GM18499 (cell line): ENCODE measurements at regions not wholly inside any gene's neighbourhood (a gene's known extent, or its start where the extent isn't known, plus 50 kb on each side); places are given as distances from the start of the nearest gene placed in this dataset.

Experiments used
- ATAC-seq: cut with Tn5 transposase; IDR thresholded peaks from one replicate; pipeline ENCODE4 v1.9.1; 2021; ENCODE audit warnings: moderate number of reproducible peaks; ENCODE audit not compliant: insufficient read depth, unreplicated experiment

DNA sequence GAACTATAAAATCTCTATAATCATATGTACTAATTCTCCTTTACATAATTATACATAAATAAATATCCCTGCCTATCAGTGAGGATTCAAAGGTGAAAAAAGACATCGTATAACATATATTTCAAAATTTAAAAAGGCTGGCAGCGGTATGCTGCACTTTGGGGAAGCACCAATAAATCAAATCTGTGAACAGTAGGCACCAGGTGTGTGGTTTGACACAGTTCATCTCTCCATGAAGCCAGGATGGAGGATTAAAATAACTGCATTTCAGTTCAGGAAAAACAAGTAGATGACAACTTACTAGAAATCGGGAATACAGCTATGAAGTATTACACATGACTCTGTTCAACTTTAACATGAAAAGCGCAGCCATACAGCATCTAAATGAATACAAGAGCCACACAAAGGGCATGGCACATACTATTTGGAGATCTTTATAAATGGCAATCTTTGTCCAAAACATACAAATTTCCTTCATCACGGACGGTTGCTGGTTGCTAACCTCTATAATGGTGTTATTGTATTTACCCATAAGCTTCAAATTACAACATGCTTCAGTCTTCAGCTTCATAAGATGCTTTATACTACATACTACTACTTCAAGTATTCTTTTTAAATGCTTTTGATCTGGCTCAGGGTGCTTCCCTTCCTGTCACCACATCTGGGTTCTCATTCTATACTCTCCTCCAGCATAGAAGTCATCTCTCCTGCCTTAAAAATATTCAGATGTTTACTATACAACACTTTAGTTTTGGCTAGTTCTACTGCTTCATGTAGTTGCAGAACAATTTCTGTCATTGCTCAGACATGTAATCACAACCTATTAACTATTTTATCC lies 128.7 kb downstream of the KLF12 start:
- no peak for ATAC-seq

DNA sequence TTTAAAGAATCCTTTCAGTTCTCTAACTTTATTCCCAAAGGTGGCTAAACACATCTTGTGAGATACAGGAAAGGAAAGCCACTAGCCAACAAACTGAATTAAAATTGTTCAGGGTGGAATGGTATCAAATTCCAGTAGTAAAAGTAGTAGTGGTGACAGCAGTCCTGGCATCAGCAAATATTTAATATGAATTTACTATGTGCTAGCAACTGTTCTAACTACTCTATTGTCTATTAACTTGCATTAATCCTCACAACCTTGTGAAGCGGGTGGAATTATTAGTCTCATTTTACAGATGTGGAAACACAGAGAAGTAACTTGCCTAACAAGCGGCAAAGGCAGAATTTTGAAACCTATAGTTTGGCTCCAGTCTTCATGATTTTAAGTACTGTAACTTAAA lies 130.1 kb downstream of the KLF12 start:
- no peak for ATAC-seq

DNA sequence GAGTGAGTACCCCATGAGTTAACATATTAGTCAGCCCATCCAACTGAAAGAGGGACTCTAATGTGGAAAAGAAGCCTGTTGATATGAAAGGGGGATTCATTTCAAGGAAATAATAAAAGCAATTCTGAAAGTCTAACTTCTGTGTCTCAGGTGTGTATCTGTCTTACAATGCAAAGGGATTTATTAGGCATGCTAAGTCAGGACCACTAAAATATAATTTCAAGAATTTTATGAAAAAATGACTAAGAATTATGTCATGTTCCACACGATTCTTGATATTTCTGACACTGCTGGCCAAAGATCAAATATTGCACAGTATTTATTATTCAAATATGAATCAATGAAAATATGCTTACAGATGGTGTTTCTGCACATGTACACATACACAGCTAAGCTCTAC lies 130.8 kb downstream of the KLF12 start:
- ATAC-seq = no peak

DNA sequence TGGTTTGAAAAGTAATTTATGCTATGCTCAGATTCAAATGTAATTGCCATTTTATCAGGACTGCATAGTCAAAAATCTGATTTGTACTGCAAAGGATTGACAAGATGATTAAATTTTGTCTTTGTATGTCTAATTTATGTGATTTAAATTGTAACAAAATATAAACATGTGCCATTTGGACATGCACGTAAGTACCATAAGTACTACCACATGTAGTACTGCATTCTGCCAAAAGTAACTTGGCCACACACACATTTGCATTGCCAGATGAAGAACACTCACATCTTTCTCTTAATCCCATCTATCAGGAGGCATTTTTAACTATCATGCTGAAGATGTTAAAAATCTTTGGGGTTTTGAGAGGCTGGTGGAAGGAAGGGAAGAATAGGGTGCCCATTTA lies 133.3 kb downstream of the KLF12 start:
- ATAC-seq = no peak

DNA sequence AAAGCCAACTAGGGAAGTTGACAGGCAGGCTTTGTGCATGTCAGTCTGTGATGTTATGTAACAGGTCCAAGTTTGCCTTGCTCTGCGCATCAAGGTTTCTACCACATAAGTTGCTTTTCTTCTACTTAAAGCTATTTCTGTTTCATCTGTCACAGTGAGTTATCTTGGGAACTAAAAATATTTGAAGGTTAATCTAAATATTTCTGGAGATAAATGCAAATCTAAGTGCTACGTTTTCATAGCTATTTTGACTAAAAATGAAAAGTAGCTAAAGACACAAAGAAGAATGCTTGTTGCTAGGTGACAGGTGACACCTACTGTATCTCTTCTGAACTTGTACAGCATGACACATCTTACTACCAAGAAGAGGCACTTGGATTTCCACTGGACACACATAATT lies 135.6 kb downstream of the KLF12 start:
- peak; percentile 78 for ATAC-seq

DNA sequence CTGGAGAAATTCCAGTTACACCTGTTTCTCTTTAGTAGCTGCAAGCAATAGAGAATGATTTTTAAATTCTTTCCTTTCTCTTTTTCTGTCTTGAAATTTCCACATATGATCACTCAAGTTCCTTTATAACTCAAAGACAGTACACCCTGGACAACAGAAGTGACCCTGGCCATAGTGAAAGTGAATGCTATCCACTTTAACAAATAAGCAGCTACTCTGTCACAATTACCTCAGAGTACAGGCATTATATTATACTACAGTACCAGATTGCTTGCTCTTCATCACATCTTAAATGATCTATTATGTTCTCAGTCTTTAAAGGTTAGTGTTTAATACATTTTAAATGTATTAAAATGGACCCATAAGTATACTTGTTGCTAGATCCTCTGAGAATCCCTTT lies 136.2 kb downstream of the KLF12 start:
- ATAC-seq = no peak

DNA sequence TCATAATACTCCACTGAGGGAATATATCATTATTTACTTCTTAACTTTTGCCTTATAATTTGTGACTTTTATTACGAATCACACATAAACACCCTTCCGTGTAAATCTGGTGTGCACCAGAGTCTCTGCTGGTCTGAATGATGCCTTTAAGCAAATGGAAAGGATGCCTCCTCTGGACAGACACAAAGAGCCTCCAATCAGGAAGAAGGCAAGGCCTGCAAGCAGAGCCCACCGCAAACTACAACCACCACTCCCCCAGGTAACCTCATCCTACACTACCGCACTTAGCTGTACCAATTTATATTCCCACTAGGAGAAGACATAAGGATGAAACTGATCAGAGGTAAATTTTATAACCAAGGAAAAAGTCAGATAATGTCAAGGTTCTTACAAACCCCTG lies 137.6 kb downstream of the KLF12 start:
- ATAC-seq = no peak

DNA sequence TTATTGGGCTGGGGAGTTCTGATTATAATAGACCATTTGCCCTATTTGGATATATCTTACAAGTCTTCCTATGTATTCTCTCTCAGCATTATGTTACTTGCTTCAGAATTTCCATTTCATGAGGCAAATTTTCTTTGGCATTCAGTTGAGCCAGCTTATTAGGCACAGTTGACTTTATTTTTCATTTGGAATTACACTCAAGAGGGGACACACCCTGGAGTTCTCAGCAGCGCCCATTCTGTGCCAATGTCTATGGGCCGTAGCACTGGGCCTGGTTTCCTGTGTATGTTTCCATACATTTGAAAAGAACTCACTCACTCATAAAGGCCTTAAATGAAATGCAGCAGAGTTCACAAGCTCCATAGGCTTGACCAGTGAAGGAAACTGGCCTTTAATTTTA lies 138.5 kb downstream of the KLF12 start:
- ATAC-seq = no peak

DNA sequence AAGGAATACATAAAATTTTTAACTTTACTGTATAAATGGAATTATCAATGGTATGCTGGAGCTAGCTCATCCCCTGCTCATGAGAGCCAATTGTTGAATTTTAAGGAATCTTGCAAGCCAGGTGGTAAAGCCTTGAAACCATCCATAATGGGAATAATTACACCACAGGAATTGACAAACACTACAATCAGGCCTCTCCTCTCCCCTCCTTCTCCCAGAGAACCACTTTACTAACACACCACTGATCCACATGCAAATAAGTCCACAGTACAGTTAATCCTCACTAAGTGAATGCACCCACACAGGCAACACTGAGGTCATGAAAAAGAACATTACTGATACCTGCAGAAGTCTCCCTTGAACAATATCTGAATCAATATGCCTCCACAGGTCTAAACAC lies 140.5 kb downstream of the KLF12 start:
- ATAC-seq = no peak

DNA sequence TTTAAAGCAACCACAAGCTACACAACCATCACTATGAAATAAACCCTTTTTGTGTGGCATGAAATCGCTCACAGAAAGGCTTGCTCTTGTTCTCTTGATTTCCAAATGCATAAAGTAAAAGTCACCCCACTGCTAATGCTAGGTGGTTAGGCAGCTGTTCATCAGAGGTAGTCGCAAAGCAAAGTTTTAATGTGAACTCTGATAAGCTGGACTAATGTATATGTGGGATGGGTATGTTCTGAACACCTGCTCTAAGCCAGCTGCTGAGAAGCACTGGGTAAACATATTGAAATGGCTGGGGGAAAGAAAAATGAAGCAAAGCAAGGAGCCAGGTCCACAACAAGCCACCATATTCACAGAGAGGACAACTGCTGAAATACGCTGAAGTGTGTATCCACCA lies 142.3 kb downstream of the KLF12 start:
- ATAC-seq = no peak

DNA sequence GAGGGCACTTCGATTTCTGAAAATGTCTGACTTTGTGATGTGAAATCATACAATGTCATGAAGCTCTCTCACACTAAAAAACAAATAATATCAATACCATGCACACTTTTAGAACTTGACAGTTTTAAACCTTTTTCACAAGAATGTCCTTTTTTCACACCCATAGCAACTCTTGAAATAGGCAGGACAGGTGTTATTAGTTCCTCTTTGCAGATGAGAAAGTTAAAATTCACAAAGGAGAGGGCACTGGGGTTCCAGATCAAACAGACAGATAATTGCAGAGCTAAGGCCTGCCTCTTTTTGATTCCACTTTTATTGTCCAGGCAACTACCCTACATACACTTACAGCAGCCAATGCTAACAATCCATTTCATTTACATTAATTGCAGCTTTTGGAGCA lies 142.8 kb downstream of the KLF12 start:
- ATAC-seq = no peak

DNA sequence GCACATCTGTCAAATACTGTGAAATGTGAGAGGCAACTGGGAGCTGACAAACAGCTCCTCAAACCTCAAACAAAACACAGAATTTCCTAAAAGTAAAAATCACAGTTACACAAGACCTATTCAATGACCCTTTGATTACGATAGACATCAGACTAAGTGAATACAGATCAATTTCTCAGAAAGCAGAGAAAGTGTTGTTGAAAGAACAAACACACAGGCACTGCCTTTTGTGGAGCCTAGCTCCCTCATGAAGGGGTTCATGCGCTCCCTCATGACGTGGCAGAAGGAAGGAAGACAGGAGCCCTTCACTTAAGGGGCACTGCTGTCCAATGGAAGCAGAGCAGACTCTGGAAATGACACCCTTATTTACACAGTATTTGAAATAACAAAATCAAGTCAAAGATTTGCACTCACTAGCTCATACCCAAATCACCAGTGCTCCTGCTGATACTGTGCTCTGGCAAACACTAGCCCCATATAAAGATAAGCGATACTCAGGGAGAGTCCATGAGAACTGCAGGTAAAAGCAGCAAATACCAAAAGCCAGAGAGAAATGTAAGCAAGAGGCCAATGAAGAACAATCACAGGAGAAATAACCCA lies 144.9 kb downstream of the KLF12 start:
- ATAC-seq = no peak

DNA sequence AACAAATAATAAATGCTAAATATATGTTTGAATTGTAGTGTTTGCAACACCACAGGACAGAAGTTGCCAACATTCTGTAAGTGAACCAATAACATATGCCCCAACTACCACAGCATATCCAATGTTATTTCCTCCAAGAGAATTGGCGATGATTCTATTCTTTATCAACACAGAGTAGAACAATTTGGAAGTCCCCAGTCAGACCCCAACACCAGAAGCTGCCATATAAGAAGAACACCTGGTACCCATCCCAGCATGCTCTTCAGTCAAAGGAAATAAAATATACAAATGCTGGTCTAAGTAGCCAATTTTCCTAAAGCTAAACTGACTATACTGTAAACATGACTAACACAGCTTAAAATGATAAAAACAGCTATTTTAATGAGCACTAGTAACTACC lies 145.7 kb downstream of the KLF12 start:
- ATAC-seq = no peak

DNA sequence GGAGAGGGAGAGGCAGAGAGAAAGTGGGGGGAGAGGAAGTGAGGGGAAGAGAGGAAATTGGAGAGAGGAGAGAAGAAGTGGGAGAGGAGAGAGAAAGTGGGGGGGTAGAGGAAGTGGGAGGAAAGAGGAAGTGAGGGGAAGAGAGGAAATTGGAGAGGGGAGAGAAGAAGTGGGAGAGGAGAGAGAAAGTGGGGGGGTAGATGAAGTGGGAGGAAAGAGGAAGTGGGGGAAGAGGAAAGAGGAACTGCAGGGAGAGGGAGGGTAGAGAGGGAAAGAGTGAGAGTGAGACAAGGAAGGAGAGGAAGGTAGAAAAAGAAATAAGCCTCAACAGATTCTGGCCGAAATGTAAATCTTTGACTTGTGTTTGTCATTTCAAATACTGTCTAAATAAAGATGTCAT lies 146.6 kb downstream of the KLF12 start:
- ATAC-seq = no peak

DNA sequence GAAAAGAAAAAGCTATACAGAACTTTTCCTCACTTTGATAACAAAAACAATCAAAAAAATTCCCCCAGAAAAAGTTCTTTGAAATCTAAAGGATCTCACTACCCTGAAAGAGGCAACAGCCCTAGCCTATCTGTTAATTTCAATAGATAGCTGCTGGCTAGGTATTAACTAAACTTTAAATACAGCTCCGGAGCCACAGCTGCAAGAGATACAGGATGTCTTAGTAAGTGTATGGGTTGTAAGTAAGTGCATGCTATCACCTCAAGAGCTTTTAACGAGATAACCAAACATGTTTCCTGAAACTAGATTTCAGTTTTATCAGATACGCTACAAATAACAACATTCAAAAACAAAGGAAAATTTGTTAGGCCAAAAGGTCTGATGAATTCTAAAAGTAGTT lies 148.4 kb downstream of the KLF12 start:
- no peak for ATAC-seq

DNA sequence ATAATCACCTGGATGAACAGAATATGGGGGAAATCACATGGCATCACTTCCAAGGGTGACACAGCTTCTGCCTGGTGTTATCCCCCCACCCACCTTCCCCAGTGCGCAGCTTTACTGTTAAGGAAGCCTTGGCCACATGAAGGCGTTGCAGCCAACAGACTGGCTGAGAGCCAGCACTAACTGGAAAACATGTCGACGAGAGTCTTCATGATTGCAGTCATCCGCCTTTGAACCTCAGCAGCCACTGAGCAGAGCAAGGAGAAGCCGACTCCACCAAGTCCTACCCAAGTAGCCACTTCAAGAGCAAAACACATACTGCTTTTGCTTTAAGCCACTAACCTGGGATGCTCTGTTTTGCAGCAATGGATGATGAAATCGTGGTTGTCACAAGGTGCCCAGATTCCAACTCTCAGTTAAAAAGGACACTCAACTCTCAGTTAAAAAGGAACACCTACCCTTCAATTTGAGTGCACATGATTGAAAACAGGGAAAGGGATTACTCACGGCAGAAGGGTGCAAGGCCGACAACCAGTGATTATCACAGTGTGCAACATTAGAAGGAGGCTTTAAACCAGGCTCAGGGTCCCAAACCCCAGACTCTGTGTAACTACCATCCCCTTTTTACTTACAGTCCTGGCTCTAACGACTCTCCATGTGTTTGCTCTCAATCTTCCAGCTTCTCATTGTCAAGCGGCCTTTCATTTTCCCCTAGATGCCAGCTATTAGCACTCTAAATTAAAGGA lies 149.1 kb downstream of the KLF12 start:
- ATAC-seq = no peak

DNA sequence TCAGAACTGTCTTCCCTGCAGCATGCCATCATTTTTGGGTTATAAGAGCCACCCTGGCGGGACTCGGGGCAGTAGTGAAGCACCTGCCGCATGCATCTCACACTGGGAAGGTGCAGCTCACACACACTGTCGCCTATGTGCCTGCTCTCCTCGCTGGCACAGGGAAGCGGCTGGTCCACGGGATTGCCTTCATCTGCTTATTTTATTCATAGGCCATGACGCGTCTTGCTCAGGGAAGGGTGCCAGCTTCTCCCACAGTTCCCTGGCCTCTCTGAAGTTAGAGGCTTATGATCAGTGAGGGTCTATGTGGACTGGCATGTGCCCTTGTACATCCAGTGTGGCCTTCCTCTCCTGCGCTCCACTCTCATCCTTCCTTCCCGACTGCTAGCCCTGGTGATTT lies 150.0 kb downstream of the KLF12 start:
- no peak for ATAC-seq

DNA sequence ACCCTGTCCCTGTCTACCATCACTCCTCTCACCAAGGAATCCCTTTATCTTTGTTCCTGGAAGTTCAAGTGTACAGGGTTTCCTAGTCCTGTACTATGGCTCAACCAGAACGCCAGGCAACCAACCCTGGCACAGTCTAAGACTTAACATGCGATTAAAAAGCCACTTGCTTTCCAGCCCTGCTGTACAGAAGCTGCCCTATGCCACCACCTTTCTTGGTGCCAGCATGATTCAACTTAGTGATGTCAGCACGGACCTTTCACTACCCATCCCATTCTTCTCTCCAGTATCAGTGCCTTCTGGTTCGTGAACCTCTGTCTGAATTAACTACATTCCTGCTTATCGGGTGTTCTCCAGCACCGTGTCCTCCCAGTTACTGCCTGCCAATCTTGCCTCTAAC lies 151.1 kb downstream of the KLF12 start:
- ATAC-seq = no peak

DNA sequence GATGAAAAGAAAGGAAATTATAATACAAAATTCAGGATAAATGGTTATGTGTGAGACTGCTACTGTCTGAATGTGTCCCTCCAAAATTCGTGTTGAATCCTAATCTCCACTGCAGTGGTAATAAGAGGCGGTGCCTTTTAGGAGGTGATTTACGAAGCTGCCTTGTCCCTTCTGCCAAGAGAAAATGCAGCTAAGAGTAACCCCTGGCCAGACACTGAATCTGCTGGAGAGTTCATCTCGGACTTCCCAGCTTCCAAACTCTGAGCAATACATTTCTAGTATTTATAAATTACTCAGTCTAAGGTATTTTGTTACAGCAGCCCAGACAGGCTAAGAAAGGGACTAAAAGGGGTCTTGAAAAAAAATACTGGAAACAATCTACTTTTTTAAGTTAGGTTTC lies 152.6 kb downstream of the KLF12 start:
- no peak for ATAC-seq

DNA sequence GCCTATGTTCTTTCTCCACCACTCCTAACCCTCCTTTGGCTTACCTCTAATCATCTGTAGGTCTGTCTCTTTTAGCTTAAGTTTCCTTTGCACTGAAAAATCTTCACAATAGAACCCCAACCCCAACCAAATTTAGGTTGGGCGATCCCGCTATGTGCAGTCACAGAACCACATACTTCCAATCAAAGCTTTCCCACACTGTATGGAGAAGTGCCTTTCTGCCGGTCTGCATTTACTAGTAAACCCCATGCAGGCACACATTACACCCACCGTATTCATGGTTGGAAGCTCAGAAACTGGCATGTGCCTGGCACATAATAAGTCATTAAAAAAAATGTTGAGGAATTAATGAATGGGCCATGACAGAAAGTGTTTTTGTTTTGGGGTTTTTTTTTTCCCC lies 158.4 kb downstream of the KLF12 start:
- ATAC-seq = no peak

DNA sequence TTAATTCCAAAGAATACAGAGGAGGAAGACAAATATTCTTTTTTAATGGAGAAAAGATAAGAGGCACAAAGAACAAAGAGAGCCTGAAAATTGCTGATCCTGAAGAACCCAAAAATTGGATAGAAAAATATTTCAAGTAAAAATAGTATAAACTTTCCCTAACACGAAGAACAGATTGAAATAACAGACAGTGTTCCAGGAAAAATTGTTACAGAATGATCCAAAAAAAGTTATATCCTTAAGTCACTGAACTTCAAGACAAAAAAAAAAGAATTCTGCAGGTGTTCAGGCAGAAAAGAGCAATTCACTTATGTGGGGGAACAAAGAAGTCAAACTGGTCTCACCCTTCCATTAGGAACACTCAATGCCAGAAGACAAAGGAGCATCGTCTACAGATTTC lies 160.2 kb downstream of the KLF12 start:
- ATAC-seq = no peak

DNA sequence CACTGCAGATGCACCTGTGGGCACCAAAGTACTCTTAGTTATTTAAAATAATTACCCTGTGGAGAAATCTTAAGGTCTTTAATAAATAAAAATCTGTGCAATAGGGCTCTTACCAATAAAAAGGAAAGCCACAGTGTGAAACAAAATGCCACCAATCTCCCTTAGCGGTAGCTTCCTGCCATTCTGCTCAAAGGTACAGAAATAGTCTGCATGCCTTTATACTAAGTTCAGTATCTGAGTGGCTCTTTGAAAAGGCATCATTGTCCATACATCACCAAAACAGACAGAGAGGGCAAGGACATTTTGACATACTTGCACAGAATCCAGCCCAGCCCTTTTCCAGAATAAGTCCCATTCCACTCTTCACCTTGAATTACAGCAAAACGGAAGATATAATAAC lies 161.0 kb downstream of the KLF12 start:
- no peak for ATAC-seq
